ENCODE measurements at regions not wholly inside any gene's neighbourhood (a gene's known extent, or its start where the extent isn't known, plus 50 kb on each side); places are given as distances from the start of the nearest gene placed in this dataset.

GRCh38 chr5:129821477-129822131 is 73.7 kb downstream of the MINAR2 start:
- no peak overlapping the region for H3K4me3 ChIP-seq (ENCODE audit: low read depth, low read length)
- TF ChIP-seq CTCF (IDR thresholded peaks at IDR 0.05; ENCODE audit: borderline replicate concordance, insufficient read depth, low read depth, low read length) = no peak

- H3K4me3 ChIP-seq (ENCODE audit: low read depth, low read length) = no peak overlapping the region
- TF ChIP-seq CTCF (IDR thresholded peaks at IDR 0.05; ENCODE audit: borderline replicate concordance, insufficient read depth, low read depth, low read length) = no peak
Observed at GRCh38 chr5:129830288-129830687, 74.0 kb upstream of the CHSY3 start.

GRCh38 chr5:129836321-129836720 is 67.9 kb upstream of the CHSY3 start:
- no peak overlapping the region for H3K4me3 ChIP-seq (ENCODE audit: low read depth, low read length)
- no peak for TF ChIP-seq CTCF (IDR thresholded peaks at IDR 0.05; ENCODE audit: borderline replicate concordance, insufficient read depth, low read depth, low read length)

- no peak overlapping the region for H3K4me3 ChIP-seq (ENCODE audit: low read depth, low read length)
- no peak for TF ChIP-seq CTCF (IDR thresholded peaks at IDR 0.05; ENCODE audit: borderline replicate concordance, insufficient read depth, low read depth, low read length)
Observed at GRCh38 chr5:129844764-129845163, 59.5 kb upstream of the CHSY3 start.

GRCh38 chr5:129852747-129853352 is 51.4 kb upstream of the CHSY3 start:
- H3K4me3 ChIP-seq (ENCODE audit: low read depth, low read length) = no peak overlapping the region
- TF ChIP-seq CTCF (IDR thresholded peaks at IDR 0.05; ENCODE audit: borderline replicate concordance, insufficient read depth, low read depth, low read length) = peak; percentile 89

GRCh38 chr5:129853588-129853987 is 50.7 kb upstream of the CHSY3 start:
- no peak for TF ChIP-seq CTCF (IDR thresholded peaks at IDR 0.05; ENCODE audit: borderline replicate concordance, insufficient read depth, low read depth, low read length)
- H3K4me3 ChIP-seq (ENCODE audit: low read depth, low read length) = no peak overlapping the region

Data from GM12875 (cell line).